ENCODE measurements at regions not wholly inside any gene's neighbourhood (a gene's known extent, or its start where the extent isn't known, plus 50 kb on each side); places are given as distances from the start of the nearest gene placed in this dataset.
A peak's percentile ranks its signal among the peaks of the same experiment; 100 is the strongest.
"Not testable (repeated sequence)": the region's sequence is repeated elsewhere in the genome, so short reads cannot be mapped to it uniquely, and the experiment has no call there.

DNA sequence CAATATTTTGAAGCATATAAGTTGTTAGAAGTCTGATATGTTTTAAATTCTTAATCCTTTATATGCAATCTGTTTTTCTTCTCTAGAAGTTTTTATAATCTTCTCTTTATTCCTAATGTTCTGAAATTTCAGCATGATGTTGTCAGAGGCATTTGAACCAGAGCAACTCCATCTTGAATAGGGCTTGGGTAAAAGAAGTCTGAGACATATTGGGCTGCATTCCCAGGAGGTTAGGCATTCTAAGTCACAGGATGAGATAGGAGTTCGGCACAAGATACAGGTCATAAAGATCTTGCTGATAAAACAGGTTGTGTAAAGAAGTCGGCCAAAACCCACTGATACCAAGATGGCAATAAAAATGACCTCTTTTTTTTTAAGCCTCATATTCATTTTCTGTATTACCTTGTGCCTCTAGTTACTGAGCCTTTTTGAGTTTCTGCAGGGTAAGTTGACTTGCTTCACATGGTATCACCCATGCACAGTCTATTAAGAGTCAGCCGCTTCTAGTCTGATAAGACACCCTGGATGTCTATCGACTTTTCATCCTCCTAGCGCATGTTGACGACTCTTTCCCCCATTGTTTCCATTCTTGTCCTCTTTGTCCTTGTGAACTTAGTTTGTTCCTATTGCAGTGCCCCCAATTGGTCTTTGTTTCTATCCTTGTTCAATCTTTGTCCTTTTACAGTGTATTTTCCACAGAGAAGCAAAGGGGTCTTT lies 80.8 kb upstream of the RNU6-1 start:
- no peak for DNase-seq

DNA sequence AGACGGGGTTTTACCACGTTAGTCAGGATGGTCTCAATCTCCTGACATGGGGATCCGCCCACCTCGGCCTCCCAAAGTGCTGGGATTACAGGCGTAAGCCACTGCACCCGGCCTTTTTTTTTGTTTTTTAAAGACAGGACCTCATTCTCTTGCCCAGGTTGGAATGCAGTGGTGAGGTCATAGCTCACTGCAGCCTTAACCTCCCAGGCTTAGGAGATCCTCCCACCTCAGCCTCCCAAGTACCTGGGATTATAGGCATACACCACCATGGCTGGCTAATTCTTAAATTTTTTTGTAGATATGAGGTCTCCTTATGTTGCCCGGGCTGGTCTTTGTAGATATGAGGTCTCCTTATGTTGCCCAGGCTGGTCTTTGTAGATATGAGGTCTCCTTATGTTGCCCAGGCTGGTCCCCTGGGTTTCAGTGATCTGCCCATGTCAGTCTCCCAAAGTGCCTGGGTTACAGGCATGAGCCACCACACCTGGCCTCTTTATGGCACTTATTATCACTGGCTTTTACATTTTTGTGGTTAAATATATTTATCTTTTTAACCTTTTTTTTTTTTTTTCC lies 82.3 kb upstream of the RNU6-1 start:
- no peak for DNase-seq

DNA sequence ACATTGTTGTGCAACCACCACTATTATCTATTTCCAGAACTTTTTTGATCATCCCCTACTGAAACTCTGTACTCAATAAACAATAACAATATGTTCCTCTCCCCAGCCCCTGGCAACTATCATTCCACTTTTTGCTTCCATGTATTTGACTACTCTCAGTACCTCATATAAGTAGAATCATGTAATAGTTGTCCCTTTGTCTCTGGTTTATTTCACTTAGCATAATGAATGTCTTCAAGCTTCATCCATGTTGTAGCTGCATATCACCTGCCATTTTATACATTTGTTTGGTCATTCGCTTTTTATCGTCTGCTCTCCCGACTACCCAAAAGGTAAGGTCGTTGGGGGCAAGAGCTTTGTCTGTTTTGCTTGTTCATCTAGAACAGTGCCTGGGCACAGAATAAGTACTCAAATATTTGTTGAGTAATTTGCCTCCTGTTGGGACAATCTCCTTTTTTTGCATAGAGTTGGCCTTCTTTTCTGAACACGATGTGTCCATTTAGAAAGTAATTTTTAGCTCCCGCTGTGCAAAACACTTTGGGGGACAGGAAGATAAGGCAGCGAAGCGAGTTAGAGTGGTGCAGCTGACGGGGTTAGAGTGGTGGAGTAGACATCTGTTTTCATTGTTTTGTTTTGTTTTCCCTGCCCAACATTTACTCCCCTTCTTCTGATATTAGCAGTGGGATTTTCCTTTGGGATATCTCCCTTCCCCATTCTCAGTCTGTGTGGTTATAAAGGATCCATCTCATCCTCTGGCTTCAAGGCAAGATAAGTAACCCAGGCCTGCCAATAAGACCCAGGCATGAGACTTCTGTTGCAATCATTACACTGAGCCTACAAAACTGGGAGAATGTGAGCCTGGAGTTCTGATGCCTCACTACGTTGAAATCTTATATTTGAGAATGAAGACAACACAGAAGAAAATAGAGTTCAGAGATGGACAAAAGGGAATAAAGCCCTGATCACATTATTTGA lies 83.4 kb upstream of the RNU6-1 start:
- DNase-seq, result peak; percentile 97

DNA sequence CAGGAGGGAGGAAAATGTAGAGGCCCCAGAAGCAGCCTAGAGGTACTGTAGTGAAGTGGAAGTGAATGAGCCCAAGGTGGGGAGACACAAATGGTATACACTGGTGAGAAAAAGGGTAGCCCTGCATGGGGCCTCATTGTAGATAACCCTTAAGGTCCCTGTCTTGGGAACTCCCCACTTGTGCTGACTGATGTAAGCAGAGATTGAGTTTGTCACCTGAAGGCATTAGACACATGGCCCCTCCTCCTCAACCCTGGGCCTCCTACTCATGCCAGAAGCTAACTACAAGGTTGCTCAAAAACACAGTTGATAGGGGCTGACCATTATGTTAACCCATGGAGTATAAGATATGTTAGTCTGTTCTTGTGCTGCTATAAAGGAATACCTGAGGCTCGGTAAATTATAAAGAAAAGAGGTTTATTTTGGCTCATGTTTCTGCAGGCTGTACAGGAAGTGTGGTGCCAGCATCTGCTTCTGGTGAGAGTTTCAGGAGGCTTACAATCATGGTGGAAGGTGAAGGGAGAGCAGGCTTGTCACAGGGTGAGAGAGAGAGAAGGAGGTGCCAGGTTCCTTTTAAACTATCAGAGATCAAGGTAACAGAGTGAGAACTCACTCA lies 84.6 kb upstream of the RNU6-1 start:
- peak; percentile 8 for DNase-seq

DNA sequence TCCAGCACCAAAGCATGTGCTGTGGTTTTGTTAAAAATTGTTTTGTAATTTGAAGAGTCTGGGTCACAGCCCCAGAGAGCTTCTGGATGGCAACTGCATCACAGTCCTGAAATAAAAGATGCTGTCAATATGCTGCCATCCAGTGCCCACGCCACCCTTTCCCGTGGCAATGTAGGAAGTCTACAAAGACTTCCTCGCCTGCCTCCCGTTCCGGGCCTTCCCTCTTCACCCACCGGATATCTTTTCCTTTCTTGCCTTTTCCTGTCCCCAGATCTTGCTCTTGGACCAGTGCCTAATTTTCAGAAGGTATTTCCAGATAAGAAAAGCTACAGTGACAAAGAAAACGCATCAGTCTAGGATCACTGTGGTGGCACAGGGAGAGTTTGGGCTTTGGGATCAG lies 85.3 kb upstream of the RNU6-1 start:
- DNase-seq, result no peak

DNA sequence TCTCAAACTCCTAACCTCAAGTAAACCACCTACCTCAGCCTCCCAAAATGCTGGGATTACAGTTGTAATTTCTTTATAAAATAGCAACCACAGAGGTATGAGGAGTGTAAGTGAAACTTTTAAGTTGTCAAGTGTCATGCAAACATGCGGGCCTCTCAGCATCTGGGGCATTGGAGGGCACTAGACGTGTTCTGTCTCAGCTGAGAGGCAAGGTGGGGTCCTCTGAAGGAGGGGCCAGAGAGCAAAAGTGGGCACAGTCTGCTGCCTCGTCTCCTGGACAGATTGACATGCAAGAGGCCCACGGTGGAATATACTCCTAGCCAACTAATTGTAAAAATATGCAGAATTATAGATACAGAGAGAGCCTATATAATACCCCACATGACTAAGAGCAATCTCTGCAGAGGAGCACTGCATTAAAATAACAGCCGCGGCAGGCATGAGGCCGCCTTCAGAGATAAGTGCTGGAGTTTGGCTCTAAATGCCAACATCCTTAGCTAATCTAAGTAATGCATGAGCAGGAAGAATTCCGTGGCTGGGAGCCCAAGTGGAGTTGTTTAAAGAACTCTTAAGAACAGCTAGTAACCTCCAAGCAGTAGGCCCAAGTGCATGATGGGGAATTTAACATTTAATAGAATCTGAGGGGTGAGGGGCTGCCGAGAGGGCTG lies 87.8 kb upstream of the RNU6-1 start:
- no peak for DNase-seq

DNA sequence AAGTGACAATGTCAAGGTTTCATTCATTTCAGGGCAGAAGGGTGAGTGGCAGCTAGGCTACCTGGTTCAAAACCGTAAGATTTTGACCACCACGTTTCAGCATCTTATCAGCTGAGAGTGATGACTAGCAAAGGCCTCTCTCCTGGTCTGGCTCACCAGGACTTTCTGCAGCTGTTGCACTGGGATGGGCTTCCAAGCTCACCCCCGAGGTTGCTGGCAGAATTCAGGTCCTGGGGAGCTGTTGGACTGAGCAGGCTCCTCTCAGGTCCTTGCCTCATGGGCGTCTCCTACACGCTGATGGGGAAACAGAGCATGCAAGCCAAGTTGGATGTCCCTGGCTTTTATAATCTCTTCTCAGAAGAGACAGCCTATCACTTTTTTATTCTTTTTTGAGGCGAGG lies 88.8 kb upstream of the RNU6-1 start:
- no peak for DNase-seq

DNA sequence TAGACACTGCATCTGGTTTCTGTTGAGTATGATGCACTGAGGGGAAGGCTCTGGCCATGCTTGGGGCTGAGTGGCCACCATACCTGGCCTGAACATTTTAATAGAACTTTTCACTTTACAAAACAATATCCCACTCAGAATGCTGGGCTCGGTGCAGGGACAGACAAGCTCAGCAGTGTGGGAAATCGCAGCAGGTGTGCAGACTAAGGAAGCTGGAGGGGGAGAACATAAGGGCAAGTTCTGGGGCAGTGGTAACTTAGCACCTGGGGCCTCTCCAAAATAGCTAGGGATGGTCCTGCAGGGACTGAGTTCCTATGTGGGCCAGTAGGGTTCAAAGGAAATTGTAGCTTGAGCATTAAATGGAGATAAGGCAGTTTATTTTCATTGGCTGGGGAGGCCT lies 90.9 kb upstream of the RNU6-1 start:
- DNase-seq, result no peak

DNA sequence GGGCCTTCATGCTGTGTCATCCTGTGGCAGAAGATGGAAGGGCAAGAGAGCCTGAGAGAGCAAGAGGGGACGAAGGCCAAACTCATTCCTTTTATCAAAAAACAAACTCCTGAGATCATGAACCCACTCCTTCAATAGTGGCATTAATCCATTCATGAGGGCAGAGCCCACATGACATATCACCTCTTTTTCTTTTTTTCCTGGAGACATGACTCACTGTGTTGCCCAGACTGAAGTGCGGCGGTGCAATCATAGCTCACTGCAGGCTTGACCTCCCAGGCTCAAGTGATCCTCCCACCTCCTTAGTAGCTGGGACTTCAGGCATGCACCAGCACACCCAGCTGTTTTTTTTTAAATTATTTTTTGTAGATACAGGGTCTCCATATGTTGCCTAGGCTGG lies 92.0 kb upstream of the RNU6-1 start:
- no peak for DNase-seq

DNA sequence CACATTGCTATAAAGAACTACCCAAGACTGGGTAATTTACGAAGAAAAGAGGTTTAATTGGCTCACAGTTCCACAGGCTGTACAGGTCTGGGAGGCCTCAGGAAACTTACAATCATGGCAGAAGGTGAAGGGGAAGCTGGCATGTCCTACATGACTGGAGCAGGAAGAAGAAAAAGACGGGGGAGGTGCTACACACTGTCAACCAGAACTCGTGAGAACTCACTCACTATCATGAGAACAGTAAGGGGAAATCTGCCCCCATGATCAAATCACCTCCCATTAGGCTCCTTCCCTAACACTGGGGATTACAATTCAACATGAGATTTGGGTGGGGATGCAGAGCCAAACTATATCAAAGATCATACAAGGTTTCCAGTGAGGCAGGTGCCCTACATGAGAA lies 94.3 kb upstream of the RNU6-1 start:
- DNase-seq, result not testable (repeated sequence)

DNA sequence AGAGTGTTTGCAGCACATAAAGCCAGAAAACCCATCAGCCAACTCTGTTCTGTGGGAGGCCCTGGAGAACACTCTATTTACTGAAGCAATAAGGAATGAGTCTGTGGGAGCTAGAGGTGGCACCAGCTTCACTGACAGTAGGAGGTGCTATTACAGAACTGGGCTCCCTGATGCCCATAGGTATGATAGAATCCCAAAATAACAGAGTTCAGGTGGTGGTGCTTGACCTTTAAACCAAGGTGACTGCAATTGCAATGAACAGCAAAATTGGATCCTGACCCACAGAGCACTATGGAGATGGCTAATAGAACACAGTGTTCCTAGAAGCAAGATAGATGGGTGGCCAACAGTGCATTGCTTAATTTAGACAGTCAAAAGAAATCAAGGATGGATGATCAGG lies 95.4 kb upstream of the RNU6-1 start:
- no peak for DNase-seq

DNA sequence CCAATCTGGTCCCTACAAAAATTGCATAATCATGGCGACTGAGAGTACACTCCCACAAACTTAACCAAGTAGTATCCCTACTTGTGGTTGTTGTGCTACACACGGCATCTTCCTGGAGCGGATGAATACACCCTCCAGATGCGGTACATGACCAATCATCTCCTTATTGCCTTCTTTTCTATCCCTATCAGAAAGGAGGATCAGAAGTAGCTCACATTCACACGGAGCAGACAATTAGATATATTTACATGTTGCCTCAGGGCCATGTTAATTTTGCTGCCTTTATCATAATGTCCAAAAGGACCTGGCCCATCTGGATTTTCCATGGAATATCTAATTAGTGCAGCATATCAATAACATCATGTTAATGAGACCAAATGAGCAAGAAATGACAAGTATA lies 96.4 kb upstream of the RNU6-1 start:
- no peak for DNase-seq

DNA sequence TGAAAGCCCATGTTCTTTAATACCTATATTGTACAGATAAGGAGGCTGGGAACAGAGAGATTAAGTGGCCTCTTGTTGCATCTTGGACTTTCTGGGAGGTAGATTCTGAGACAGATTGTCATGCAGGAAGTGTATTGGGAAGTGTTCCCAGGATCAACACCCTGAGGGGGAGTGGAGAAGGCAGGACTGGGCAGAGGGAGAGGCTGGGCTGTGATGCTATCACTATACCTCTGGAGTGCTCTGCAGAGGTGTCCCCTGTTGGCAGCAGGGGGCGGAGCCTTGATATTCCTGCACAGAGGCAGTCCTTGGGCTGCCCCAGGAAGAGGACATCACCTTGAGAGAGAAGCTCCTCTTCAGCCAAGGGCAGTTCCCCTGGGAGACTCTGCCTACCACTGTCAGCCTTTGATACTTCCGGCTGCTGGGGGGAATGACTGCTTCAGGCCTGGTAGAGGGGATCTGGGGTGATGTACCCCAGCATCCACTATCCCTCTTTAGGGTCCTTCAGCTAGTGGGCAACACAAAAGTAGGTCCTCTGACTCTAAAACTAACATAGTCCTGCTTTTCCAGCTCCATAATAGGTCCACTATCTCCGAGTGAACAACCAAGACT lies 97.4 kb upstream of the RNU6-1 start:
- peak; percentile 3 for DNase-seq

DNA sequence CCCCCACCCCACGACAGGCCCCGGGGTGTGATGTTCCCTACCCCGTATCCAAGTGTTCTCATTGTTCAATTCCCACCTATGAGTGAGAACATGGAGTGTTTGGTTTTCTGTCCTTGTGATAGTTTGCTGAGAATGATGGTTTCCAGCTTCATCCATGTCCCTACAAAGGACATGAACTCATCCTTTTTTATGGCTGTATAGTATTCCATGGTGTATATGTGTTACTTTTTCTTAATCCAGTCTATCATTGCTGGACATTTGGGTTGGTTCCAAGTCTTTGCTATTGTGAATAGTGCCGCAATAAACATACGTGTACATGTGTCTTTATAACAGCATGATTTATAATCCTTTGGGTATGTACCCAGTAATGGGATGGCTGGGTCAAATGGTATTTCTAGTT lies 99.3 kb upstream of the RNU6-1 start:
- DNase-seq, result not testable (repeated sequence)

DNA sequence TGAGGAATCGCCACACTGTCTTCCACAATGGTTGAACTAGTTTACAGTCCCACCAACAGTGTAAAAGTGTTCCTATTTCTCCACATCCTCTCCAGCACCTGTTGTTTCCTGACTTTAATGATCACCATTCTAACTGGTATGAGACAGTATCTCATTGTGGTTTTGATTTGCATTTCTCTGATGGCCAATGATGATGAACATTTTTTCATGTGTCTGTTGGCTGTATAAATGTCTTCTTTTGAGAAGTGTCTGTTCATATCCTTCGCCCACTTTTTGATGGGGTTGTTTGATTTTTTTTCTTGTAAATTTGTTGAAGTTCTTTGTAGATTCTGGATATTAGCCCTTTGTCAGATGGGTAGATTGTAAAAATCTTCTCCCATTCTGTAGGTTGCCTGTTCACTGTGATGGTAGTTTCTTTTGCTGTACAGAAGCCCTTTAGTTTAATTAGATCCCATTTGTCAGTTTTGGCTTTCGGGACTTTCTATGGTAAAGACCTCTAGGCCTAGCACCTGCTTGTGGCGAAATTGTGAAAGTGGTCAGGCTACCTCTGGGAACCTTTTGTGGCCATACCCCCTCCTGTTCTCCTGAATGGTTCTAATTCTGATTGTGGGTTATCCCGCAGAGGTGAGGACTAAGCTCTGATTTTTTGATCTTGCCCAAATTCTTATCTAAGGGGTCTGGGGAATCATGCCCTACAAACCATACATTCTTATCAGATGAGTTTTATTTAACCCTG lies 99.9 kb upstream of the RNU6-1 start:
- DNase-seq, result not testable (repeated sequence)

DNA sequence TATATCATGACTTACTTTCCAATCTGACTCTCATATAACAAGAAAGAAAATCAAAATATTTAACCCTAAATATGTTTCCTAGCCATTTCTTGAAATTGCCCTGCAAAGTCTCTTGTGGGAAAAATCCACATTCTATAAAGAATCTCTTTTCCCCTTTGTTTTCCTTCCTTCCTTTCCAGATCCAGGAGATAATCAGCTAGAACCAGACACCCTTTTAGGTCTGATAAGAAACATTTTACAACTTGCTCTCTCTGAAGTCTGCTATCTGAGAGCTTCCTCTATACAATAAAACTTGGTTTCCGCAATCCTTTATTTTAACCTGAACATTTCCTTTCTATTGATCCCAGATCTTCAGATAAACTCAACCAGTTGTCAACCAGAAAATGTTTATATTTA lies 100.5 kb upstream of the RNU6-1 start:
- no peak for DNase-seq

DNA sequence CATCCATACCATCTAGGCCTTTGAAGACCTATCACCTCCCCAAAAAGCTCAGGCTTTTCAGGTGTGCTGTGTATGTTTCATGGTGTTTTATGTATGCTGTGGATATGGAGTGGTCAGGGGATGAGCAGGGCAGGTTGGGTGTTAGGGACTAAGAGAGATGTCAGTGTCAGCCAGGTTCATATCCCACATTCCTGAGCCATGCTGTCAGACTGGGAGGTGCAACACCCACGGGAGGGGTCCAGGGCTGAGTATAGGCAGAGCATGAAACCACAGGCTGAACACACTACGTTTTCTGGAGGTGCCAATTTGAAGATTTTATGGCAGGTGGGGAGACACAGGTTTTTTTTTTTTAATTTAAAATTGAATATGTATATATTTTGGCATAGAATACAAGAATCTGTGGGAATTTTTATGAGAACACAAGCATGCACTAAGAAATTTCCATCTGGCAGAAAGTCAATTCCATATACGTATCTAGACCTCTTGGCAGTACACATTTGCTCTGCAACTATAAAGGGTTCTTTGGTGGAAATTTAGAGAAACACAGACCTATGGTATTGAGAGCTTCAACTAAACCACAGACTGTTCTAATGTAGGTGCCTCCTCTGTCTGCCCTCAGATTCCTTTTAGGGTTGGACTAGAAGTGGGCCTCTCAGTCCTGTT lies 101.9 kb upstream of the RNU6-1 start:
- no peak for DNase-seq

DNA sequence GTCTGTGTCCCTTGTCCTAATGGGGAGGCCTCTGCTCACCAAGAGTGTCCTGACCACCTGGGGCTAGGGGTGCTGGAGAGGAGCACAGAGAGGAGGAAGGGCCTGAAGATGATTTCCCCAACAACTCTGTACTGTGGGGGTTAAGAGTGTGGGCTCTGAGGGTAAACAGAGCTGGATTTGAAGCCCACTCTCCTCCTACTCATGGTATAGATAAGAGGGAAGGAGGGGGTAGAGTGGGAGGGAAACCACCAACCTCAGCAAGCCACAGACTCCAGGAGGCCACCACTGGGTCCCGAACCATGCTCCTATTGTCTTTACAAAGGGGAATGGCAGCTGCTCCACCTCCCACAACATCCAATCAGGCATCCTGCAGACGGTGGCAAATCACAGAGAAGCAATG lies 103.6 kb upstream of the RNU6-1 start:
- no peak for DNase-seq

DNA sequence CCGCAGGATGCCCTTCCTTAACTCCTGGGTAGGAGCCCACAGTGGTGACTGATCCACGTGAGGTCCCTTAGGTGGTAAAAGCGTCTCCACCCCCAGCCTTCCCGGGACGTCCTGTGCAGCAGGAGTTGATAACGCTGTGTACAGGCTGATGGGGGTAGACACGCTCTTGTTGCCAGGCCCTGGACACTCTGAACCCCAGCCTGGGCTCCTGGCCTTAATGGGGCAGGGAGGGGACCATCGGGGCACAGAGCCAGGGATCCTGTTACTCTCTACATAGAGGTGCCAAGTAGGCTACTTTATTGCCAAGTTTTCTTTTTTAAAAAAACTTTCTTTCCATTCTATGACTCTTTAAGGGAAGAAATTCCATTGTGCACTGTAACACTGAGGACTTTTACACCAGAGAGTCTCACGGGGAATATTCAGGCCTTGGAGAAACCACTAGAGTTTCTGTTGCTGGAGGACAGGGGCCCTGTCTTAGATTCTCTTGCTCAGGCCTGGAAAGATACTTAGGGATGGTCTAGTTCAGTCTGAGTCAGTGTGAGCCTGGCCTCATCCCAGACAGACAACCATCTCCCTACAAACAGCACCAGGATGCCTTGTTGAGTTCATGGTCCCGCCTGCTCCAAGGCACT lies 104.3 kb upstream of the RNU6-1 start:
- DNase-seq, result no peak

DNA sequence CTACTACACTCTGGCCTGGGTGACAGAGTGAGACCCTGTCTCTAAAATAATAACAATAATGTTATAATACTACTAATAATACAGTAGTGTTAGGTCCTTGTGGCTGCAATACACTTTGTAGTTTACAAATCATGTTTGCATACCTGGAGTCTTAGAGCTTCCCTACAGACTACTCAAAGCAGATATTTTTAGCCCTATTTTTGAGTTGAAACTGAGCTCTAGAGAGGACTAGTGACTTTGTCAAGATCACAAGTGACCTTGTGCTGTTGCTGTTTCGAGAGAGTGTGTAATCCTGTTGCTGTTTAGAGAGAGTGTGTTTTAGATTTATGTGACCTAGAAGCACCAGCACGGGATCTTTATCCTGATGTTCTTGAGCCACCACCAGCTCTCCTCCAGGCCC lies 105.3 kb upstream of the RNU6-1 start:
- DNase-seq, result no peak
